ENCODE measurements at regions not wholly inside any gene's neighbourhood (a gene's known extent, or its start where the extent isn't known, plus 50 kb on each side); places are given as distances from the start of the nearest gene placed in this dataset.

- BruUV-seq (replicated peaks): no TSS peak
- Histone ChIP-seq H3K27me3 (replicated peaks; ENCODE audit: insufficient read depth, low read depth, low read length, poor library complexity) (no peaks in the 10 kb centered on the region), H3K9me3 (ENCODE audit: low read depth, low read length, poor library complexity, severe bottlenecking) (no peaks in the 10 kb centered on the region), H3K36me3 (ENCODE audit: insufficient read depth, low read length, poor library complexity, severe bottlenecking) (no peaks in the 10 kb centered on the region), H3K4me3 (ENCODE audit: low read depth, low read length, poor library complexity, severe bottlenecking) (no peak overlapping the region), H3K4me1 (ENCODE audit: insufficient read depth, low read length, poor library complexity, severe bottlenecking) (no peaks in the 10 kb centered on the region), H3K27ac (ENCODE audit: low read depth, low read length, poor library complexity, severe bottlenecking) (no peak overlapping the region)
- CTCF ChIA-PET: no interaction called here
- intact Hi-C loops (cut with micrococcal nuclease; ENCODE audit: unreplicated experiment): no loop called here
- DNase-seq (ENCODE audit: low spot score): no peak
- no peak for TF ChIP-seq CTCF (conservative IDR thresholded peaks at IDR 0.05; ENCODE audit: low read depth, low read length)
- TF ChIP-seq EZH2 (IDR thresholded peaks at IDR 0.05; ENCODE audit: borderline replicate concordance, low read depth, low read length, poor library complexity, severe bottlenecking): no peak
- POLR2A ChIA-PET (ENCODE audit: low non-redundant PET): no interaction called here
Measured at GRCh38 chr6:91465393-91465792, 878.5 kb upstream of the MAP3K7 start.

- no peaks in the 10 kb centered on the region for H3K27me3 ChIP-seq (replicated peaks; ENCODE audit: insufficient read depth, low read depth, low read length, poor library complexity)
- no peaks in the 10 kb centered on the region for H3K36me3 ChIP-seq (ENCODE audit: insufficient read depth, low read length, poor library complexity, severe bottlenecking)
- no peak overlapping the region for H3K4me3 ChIP-seq (ENCODE audit: low read depth, low read length, poor library complexity, severe bottlenecking)
- ChIA-PET CTCF (no interaction called here), POLR2A (ENCODE audit: low non-redundant PET) (no interaction called here)
- TF ChIP-seq EZH2 (IDR thresholded peaks at IDR 0.05; ENCODE audit: borderline replicate concordance, low read depth, low read length, poor library complexity, severe bottlenecking): no peak
- no peak for DNase-seq (ENCODE audit: low spot score)
- no peak overlapping the region for H3K27ac ChIP-seq (ENCODE audit: low read depth, low read length, poor library complexity, severe bottlenecking)
- intact Hi-C loops (cut with micrococcal nuclease; ENCODE audit: unreplicated experiment): no loop called here
- H3K4me1 ChIP-seq (ENCODE audit: insufficient read depth, low read length, poor library complexity, severe bottlenecking): no peaks in the 10 kb centered on the region
- no TSS peak for BruUV-seq (replicated peaks)
- no peaks in the 10 kb centered on the region for H3K9me3 ChIP-seq (ENCODE audit: low read depth, low read length, poor library complexity, severe bottlenecking)
Measured at GRCh38 chr6:91464718-91465117, 877.8 kb upstream of the MAP3K7 start.

GRCh38 chr6:91464201-91464600 is 877.3 kb upstream of the MAP3K7 start:
- BruUV-seq (replicated peaks): no TSS peak
- Histone ChIP-seq H3K36me3 (ENCODE audit: insufficient read depth, low read length, poor library complexity, severe bottlenecking) (no peaks in the 10 kb centered on the region), H3K27ac (ENCODE audit: low read depth, low read length, poor library complexity, severe bottlenecking) (no peak overlapping the region), H3K9me3 (ENCODE audit: low read depth, low read length, poor library complexity, severe bottlenecking) (no peaks in the 10 kb centered on the region), H3K27me3 (replicated peaks; ENCODE audit: insufficient read depth, low read depth, low read length, poor library complexity) (no peaks in the 10 kb centered on the region), H3K4me1 (ENCODE audit: insufficient read depth, low read length, poor library complexity, severe bottlenecking) (no peaks in the 10 kb centered on the region), H3K4me3 (ENCODE audit: low read depth, low read length, poor library complexity, severe bottlenecking) (no peak overlapping the region)
- no peak for DNase-seq (ENCODE audit: low spot score)
- no peak for TF ChIP-seq EZH2 (IDR thresholded peaks at IDR 0.05; ENCODE audit: borderline replicate concordance, low read depth, low read length, poor library complexity, severe bottlenecking)
- no peak for TF ChIP-seq CTCF (conservative IDR thresholded peaks at IDR 0.05; ENCODE audit: low read depth, low read length)
- ChIA-PET POLR2A (ENCODE audit: low non-redundant PET) (no interaction called here), CTCF (no interaction called here)
- intact Hi-C loops (cut with micrococcal nuclease; ENCODE audit: unreplicated experiment): no loop called here

- CTCF ChIA-PET: no interaction called here
- no TSS peak for BruUV-seq (replicated peaks)
- no peaks in the 10 kb centered on the region for H3K27me3 ChIP-seq (replicated peaks; ENCODE audit: insufficient read depth, low read depth, low read length, poor library complexity)
Measured at GRCh38 chr6:91462241-91462640, 875.4 kb upstream of the MAP3K7 start.

More at GRCh38 chr6:91462241-91462640, 875.4 kb upstream of the MAP3K7 start:
- POLR2A ChIA-PET (ENCODE audit: low non-redundant PET): interaction anchor here (0.6 kb wide), 1 partner anchor 45 kb away, joined by 3 read pairs; no protein-coding TSS in a partner anchor
- no peak overlapping the region for H3K27ac ChIP-seq (ENCODE audit: low read depth, low read length, poor library complexity, severe bottlenecking)
- no peaks in the 10 kb centered on the region for H3K36me3 ChIP-seq (ENCODE audit: insufficient read depth, low read length, poor library complexity, severe bottlenecking)
- intact Hi-C loops (cut with micrococcal nuclease; ENCODE audit: unreplicated experiment): no loop called here
- no peak overlapping the region for H3K4me3 ChIP-seq (ENCODE audit: low read depth, low read length, poor library complexity, severe bottlenecking)
- H3K9me3 ChIP-seq (ENCODE audit: low read depth, low read length, poor library complexity, severe bottlenecking): no peaks in the 10 kb centered on the region
- TF ChIP-seq CTCF (conservative IDR thresholded peaks at IDR 0.05; ENCODE audit: low read depth, low read length) (no peak), EZH2 (IDR thresholded peaks at IDR 0.05; ENCODE audit: borderline replicate concordance, low read depth, low read length, poor library complexity, severe bottlenecking) (no peak)
- no peaks in the 10 kb centered on the region for H3K4me1 ChIP-seq (ENCODE audit: insufficient read depth, low read length, poor library complexity, severe bottlenecking)
- DNase-seq (ENCODE audit: low spot score): no peak

Data from A673 (cell line).